ENCODE measurements at regions not wholly inside any gene's neighbourhood (a gene's known extent, or its start where the extent isn't known, plus 50 kb on each side); places are given as distances from the start of the nearest gene placed in this dataset.

DNA sequence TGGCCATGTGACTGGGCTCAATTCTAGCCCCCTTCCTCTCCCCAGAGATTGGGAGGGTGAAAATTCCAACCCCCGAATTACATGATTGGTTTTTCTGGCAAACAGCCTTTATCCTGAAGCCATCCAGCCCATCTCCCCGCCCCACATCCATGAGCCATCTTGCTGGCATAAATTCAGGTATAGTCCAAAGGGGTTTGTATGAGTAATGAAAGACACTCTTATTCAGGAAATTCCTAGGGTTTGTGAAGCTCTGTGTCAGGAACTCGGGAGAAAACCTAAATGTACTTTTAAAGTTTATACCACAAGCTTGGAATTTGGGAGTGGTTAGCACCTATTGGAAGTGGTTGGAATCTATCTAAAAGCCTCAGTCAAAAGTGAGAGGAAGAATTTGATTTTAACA is 80.6 kb upstream of the SIMC1 start:
- TF ChIP-seq, protein P1, sequence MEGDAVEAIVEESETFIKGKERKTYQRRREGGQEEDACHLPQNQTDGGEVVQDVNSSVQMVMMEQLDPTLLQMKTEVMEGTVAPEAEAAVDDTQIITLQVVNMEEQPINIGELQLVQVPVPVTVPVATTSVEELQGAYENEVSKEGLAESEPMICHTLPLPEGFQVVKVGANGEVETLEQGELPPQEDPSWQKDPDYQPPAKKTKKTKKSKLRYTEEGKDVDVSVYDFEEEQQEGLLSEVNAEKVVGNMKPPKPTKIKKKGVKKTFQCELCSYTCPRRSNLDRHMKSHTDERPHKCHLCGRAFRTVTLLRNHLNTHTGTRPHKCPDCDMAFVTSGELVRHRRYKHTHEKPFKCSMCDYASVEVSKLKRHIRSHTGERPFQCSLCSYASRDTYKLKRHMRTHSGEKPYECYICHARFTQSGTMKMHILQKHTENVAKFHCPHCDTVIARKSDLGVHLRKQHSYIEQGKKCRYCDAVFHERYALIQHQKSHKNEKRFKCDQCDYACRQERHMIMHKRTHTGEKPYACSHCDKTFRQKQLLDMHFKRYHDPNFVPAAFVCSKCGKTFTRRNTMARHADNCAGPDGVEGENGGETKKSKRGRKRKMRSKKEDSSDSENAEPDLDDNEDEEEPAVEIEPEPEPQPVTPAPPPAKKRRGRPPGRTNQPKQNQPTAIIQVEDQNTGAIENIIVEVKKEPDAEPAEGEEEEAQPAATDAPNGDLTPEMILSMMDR (IDR thresholded peaks at IDR 0.05): no peak
- no peak for TF ChIP-seq POLR2A (IDR thresholded peaks at IDR 0.05)

Data from body of pancreas (tissue), 4 donors.